Limb (tissue), 2 donors: ENCODE measurements at regions not wholly inside any gene's neighbourhood (a gene's known extent, or its start where the extent isn't known, plus 50 kb on each side); places are given as distances from the start of the nearest gene placed in this dataset.
"Not testable (repeated sequence)": the region's sequence is repeated elsewhere in the genome, so short reads cannot be mapped to it uniquely, and the experiment has no call there.

ENCODE experiments used
- DNase-seq, 2 donors: peaks; one replicate each; pipeline ENCODE4 v3.0.0-alpha.2; 2016; ENCODE audit errors: extremely low spot score in 2 of 2

DNA sequence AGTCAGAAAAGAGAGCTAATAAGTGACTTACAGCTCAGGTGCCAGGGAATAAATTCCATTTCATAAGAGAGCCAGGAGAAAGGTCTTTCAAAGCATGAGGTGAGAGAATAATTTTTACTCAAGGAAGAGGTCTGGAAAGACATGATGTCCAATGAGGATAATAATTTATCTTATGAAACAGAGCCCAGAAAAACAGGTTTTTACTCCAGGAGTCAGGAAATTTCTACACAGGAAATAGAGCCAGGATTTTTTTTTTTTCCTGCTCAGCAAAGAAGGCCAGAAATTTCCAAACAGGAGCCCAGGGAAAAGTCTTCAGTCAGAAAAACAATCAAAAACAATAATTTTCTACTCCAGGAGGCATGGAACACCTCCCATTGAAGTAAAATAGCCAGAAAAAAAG lies 1185.7 kb upstream of the TSPY4 start:
- DNase-seq, result no peak

GRCh38 chrY:8128578-8128977 lies 1208.7 kb upstream of the TSPY4 start:
- no peak for DNase-seq

DNA sequence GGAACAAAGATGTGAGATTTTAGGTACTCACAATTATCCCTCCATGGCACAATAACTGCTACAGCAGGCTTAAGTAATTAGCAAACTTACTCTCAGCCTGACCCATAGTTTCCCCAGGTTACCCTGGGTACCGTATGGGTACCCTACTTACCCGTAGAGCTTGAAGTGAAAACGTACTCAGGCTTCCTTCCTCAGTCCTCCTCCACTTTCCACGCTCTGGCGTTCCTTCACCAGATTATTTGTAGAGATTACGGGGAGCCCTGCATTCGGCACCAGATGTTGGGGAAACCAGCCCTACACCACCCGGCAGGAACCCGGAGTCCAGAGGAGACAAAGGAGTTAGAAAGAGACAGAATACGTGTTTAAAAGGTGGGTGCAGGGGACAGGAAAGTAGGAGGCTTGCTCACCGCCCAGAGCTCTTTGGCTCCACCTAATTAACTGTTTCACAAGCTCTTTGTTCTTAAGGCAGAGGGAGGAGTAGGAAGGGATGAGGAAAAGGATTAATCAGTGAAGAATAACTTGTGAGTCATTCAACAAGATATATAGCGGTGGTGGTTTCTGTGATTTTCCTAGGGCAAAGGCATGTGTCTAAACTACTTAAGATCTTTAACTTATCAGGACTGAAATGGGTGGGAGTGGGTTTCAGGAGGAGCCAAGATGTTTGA lies 1211.2 kb upstream of the TSPY4 start:
- DNase-seq, result no peak

DNA sequence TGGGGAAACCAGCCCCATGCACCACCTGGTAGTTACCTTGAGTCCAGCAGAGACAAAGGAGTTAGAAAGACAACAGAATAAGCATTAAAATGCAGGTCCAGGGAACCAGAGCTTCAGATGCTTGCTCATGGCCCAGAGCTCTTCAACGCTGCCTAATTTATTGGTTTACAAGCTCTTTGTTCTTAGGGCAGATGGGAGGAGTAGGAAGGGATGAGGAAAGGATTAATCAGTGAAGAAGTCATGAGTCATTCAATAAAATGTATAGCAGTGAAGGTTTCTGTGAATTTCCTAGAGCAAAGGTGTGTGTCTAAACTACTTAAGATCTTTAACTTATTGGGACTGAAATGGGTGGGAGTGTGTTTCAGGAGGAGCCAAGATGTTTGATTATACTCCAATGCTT lies 1210.3 kb upstream of the AMELY start:
- DNase-seq, result no peak

DNA sequence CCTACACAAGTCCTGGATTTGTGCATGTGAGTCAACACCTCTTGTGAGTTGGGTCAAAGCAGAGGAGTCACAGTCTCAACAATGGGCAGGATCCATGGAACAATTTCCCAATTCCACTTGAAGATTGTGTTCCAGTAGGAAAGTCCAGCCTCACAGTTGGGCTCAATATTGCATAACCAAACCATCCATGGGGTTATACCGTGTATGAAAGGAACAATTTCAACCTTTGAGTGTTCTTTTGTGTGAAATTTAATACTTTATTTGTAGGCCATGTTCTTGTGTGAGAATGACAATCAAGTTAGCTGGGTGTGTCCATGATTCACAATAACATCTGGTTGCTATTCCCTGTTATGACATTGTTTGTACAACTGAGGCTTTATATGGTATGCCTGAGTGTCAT lies 1182.9 kb upstream of the AMELY start:
- DNase-seq, result no peak

DNA sequence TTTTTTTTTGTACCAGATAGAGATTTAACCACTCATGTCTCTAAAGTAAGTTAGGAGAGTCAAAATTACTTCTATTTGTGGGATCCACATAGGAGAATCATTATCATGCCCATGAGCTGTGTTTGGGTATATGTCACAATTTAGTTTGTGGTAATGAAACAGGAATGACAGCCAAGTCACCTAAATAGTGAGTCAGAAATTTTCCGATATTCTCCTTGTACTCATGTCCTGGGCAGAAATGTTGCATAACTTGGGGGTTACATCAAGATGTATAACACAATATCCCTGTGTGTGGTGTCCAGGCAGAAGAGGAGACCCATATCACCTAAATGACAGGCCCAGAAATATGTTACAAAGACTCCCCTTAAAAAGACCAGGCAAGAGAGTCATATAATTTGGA lies 1181.4 kb upstream of the AMELY start:
- DNase-seq, result no peak

- no peak for DNase-seq
Measured at GRCh38 chrY:8085925-8086324, 1174.4 kb upstream of the AMELY start.

DNA sequence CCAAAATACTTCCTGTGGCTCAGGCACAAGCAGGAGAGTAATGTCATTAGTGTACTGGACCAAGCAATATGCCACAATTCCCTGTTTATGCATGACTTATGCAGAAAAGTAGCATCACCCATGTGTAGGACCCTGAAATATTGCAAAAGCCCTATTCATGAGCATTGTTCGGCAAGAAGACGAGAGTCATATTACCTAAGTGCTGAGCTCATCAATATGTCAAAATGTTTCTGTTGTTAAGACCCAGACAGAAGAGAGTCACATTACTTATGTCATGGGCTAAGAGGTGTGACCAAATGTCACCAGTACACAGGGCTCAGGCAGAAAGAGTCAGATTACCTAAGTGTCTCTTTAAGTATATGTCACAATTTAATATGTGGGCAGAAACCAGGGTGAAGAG lies 1172.6 kb upstream of the AMELY start:
- no peak for DNase-seq

GRCh38 chrY:8081151-8081550 lies 1169.6 kb upstream of the AMELY start:
- DNase-seq, result no peak

DNA sequence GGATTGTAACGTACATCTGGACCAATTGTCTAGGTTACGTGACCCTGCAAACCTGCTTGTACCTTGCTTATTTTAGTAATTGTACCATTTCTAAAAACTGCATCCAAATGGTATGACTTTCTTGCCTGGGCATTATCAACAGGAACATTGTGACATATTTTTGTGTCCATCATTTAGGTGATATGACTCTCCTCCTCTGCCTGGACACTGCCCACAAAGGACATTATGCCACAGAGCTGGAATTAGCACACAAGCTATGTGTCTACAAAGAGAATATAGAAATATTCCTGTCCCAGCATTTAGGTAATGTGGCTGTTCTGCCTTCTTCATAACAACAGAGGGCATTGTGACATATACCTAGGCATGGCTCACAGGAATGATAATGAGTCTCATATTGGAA lies 1153.7 kb upstream of the AMELY start:
- no peak for DNase-seq

- DNase-seq, result no peak
Measured at GRCh38 chrY:8064500-8064899, 1152.9 kb upstream of the AMELY start.

GRCh38 chrY:8063973-8064372 lies 1152.4 kb upstream of the AMELY start:
- no peak for DNase-seq

DNA sequence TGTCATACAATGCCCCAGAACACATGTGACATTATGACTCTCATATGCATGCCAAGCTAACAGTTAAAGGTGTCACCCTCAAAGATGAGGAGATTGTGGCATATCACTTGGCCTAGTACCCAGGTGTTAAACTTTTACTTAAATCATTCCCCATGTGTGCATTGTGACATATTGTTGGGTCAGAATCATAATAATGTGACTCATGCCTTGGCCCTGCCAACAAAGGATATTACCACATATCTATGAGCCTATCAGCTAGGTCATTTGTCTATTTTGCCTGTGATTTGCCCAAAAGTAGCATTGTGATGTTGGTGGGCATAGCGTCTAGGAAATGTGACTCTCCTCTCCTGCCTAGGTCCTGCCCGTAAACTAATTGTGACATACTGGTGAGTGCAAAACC lies 1147.1 kb upstream of the AMELY start:
- DNase-seq, result no peak

DNA sequence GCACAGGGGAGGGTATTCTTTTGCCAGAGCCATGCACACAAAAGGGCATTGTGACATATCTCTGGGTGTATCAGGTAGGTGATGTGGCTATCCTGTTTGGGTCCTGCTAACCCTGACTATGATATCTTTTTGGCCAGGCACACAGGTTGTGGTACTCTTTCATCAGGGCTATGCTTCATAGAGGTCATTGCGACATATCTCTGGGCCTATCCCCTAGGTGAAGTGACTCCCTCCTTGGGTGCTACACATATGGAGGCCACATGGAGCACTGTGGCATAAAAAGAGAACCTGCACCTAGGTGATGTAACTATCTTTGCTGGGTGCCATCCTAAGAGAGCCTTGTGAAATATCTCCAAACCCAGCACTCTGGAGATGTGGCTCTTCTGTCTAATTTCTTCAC lies 1139.8 kb upstream of the AMELY start:
- DNase-seq, result no peak

GRCh38 chrY:8041238-8041637 lies 1129.7 kb upstream of the AMELY start:
- DNase-seq, result no peak

DNA sequence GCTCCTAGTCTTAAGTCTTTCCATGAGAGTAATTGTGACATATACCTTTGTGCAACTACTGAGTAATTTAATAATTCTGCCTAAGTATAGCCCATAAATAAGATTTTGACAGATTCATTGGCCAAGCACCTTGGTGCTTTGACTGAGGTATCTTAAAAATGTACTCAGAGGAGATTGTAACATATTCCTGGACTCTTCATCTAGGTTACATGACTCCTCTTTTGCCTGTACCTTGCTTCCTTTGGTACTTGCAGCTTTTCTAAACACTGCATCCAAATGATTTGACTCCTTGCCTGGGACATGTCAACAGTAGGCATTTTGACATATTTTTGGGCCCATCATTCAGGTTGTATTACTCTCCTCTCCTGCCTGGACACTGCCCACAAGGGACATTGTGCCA lies 1125.0 kb upstream of the AMELY start:
- no peak for DNase-seq

GRCh38 chrY:8035653-8036052 lies 1124.1 kb upstream of the AMELY start:
- no peak for DNase-seq

GRCh38 chrY:8034673-8035072 lies 1123.1 kb upstream of the AMELY start:
- DNase-seq, result no peak

DNA sequence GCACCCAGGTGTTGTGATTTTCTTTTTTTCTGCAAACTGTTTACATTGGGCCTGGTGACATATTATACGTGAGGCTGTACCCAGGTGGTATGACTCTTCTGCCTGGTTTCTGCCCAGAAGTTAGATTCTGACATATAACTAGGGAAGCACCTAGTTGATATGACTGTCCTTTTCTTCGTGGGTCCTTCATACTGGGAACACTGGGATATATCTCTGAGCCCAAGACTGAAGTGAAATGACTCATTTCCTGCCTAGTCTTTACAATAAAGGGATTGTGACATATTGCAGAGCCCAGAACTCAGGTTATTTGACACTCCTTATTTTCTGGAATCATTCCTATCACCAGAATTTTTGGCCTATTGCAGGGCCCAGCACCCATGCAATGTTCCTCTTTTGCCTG lies 1121.6 kb upstream of the AMELY start:
- no peak for DNase-seq

GRCh38 chrY:8020540-8020939 lies 1109.0 kb upstream of the AMELY start:
- DNase-seq, result no peak

DNA sequence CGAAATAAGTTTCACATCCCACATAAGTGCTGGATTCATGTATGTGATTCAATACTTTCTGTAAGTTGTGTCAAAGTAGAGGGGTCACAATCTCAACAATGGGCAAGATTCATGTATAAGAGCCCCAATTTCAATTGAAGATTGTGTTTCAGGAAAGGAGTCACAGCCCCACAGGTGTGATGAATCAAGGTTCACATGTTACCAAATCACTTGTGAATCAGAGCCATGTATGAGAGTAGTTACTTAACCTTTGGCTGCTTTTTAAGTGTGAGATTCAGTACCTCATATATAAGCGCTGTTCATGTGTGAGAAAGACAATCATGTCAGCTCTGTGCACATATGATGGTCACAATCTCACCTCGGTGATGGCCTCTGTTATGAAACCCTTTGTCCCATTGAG lies 1100.0 kb upstream of the AMELY start:
- DNase-seq, result no peak

DNA sequence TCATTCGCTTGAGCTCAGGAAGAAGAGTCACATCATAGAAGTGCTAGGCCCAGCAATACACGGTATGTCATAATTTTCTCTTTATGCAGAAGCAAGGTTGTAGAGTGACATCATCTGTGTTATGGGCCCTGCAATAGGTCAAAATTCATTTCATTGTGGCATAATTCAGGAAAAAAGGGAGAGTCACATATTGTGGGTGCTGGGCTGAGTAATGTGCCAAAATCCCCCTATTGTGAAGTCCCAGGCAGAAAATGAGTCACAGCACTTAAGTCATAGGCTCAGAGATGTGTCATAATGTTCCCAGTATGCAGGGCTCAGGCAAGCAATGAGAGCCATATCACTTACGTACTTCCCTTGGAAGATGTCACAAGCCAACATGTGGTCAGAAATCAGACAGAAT lies 1092.6 kb upstream of the AMELY start:
- DNase-seq, result no peak

DNA sequence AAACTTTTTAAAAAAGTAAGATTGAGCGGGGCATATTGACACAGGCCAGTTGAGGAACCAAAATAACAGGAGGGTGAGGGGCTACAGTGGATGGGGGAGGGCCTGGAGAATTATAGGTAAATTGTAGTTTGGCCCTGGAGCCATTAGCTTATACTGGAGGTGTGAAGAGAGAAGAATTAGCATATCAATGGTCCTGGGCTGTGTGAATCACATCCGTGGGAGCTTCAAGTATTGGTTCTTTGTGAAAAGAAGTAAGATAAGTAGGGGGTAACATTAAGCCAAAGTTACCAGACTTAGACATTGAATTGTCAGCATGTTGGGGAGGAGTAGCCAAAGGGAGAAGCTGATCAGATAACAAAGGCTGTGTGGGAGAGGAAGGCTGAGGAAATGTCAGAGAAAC lies 1085.2 kb upstream of the AMELY start:
- DNase-seq, result no peak

- not testable (repeated sequence) for DNase-seq
Measured at GRCh38 chrY:7994781-7995180, 1083.2 kb upstream of the AMELY start.
